ENCODE measurements at regions not wholly inside any gene's neighbourhood (a gene's known extent, or its start where the extent isn't known, plus 50 kb on each side); places are given as distances from the start of the nearest gene placed in this dataset.

GRCh38 chr16:64459402-64459801 lies 662.5 kb downstream of the CDH11 start:
- H3K9ac ChIP-seq (ENCODE audit: low read length), result no peak overlapping the region
- no peaks in the 10 kb centered on the region for H4K20me1 ChIP-seq (ENCODE audit: insufficient read depth, low read depth, low read length)
- no peaks in the 10 kb centered on the region for H3K79me2 ChIP-seq (ENCODE audit: low read length)
- no peak overlapping the region for H3K27ac ChIP-seq (ENCODE audit: low read length)
- H3K4me1 ChIP-seq (ENCODE audit: low read length), result peaks cover 15% of the 10 kb centered on the region
- H3K9me3 ChIP-seq (ENCODE audit: low read length), result no peaks in the 10 kb centered on the region
- H3K36me3 ChIP-seq (ENCODE audit: insufficient read depth, low read length), result no peaks in the 10 kb centered on the region
- no peak overlapping the region for H3K4me3 ChIP-seq (ENCODE audit: low read length)
- no peak for DNase-seq
- H3K4me2 ChIP-seq (ENCODE audit: low read depth, low read length, poor library complexity, severe bottlenecking), result no peak overlapping the region
- no peaks in the 10 kb centered on the region for H3K9me2 ChIP-seq (replicated peaks; ENCODE audit: insufficient read depth, low read length)
- H3K27me3 ChIP-seq (ENCODE audit: low read length), result no peaks in the 10 kb centered on the region
- H2AFZ ChIP-seq (ENCODE audit: low read length), result no peak overlapping the region

GRCh38 chr16:64455275-64455674 lies 666.6 kb downstream of the CDH11 start:
- H3K9me2 ChIP-seq (replicated peaks; ENCODE audit: insufficient read depth, low read length), result no peaks in the 10 kb centered on the region
- peaks cover 43% of the 10 kb centered on the region for H3K4me1 ChIP-seq (ENCODE audit: low read length)
- H3K9ac ChIP-seq (ENCODE audit: low read length), result no peak overlapping the region
- no peaks in the 10 kb centered on the region for H3K36me3 ChIP-seq (ENCODE audit: insufficient read depth, low read length)
- peak overlapping the region; percentile 63; the same call in 1 of the 2 replicates for H2AFZ ChIP-seq (ENCODE audit: low read length)
- no peaks in the 10 kb centered on the region for H3K9me3 ChIP-seq (ENCODE audit: low read length)
- peak overlapping the region; percentile 66 for H3K27ac ChIP-seq (ENCODE audit: low read length)
- no peaks in the 10 kb centered on the region for H3K79me2 ChIP-seq (ENCODE audit: low read length)
- H3K27me3 ChIP-seq (ENCODE audit: low read length), result no peaks in the 10 kb centered on the region
- no peaks in the 10 kb centered on the region for H4K20me1 ChIP-seq (ENCODE audit: insufficient read depth, low read depth, low read length)
- peak; percentile 77 for DNase-seq
- H3K4me2 ChIP-seq (ENCODE audit: low read depth, low read length, poor library complexity, severe bottlenecking), result peak overlapping the region; percentile 23
- no peak overlapping the region for H3K4me3 ChIP-seq (ENCODE audit: low read length)

- Histone ChIP-seq H3K4me3 (ENCODE audit: low read length) (no peak overlapping the region), H4K20me1 (ENCODE audit: insufficient read depth, low read depth, low read length) (no peaks in the 10 kb centered on the region), H3K4me1 (ENCODE audit: low read length) (peaks cover 46% of the 10 kb centered on the region), H3K9me3 (ENCODE audit: low read length) (no peaks in the 10 kb centered on the region), H3K4me2 (ENCODE audit: low read depth, low read length, poor library complexity, severe bottlenecking) (peak overlapping the region; percentile 22), H3K9ac (ENCODE audit: low read length) (peak overlapping the region; percentile 15; the same call in 1 of the 2 replicates), H2AFZ (ENCODE audit: low read length) (peak overlapping the region; percentile 86), H3K27ac (ENCODE audit: low read length) (peak overlapping the region; percentile 66), H3K9me2 (replicated peaks; ENCODE audit: insufficient read depth, low read length) (no peaks in the 10 kb centered on the region), H3K36me3 (ENCODE audit: insufficient read depth, low read length) (no peaks in the 10 kb centered on the region), H3K79me2 (ENCODE audit: low read length) (no peaks in the 10 kb centered on the region), H3K27me3 (ENCODE audit: low read length) (no peaks in the 10 kb centered on the region)
- no peak for DNase-seq
Observed at GRCh38 chr16:64453646-64454045, 668.2 kb downstream of the CDH11 start.

GRCh38 chr16:64452446-64452845 lies 669.4 kb downstream of the CDH11 start:
- Histone ChIP-seq H3K79me2 (ENCODE audit: low read length) (no peaks in the 10 kb centered on the region), H3K36me3 (ENCODE audit: insufficient read depth, low read length) (no peaks in the 10 kb centered on the region), H3K9me2 (replicated peaks; ENCODE audit: insufficient read depth, low read length) (no peaks in the 10 kb centered on the region), H3K4me1 (ENCODE audit: low read length) (peaks cover 51% of the 10 kb centered on the region), H3K9me3 (ENCODE audit: low read length) (no peaks in the 10 kb centered on the region), H3K9ac (ENCODE audit: low read length) (no peak overlapping the region), H2AFZ (ENCODE audit: low read length) (no peak overlapping the region), H3K4me3 (ENCODE audit: low read length) (no peak overlapping the region), H4K20me1 (ENCODE audit: insufficient read depth, low read depth, low read length) (no peaks in the 10 kb centered on the region), H3K4me2 (ENCODE audit: low read depth, low read length, poor library complexity, severe bottlenecking) (no peak overlapping the region), H3K27ac (ENCODE audit: low read length) (0 out of 2 replicates have a peak overlapping the region, but pooled peaks have one; percentile 16), H3K27me3 (ENCODE audit: low read length) (no peaks in the 10 kb centered on the region)
- no peak for DNase-seq

GRCh38 chr16:64450177-64450576 lies 671.7 kb downstream of the CDH11 start:
- H2AFZ ChIP-seq (ENCODE audit: low read length), result peak overlapping the region; percentile 51
- peaks cover 65% of the 10 kb centered on the region for H3K4me1 ChIP-seq (ENCODE audit: low read length)
- H3K27ac ChIP-seq (ENCODE audit: low read length), result no peak overlapping the region
- no peaks in the 10 kb centered on the region for H3K9me2 ChIP-seq (replicated peaks; ENCODE audit: insufficient read depth, low read length)
- H4K20me1 ChIP-seq (ENCODE audit: insufficient read depth, low read depth, low read length), result no peaks in the 10 kb centered on the region
- H3K4me3 ChIP-seq (ENCODE audit: low read length), result no peak overlapping the region
- H3K9ac ChIP-seq (ENCODE audit: low read length), result no peak overlapping the region
- no peaks in the 10 kb centered on the region for H3K36me3 ChIP-seq (ENCODE audit: insufficient read depth, low read length)
- DNase-seq, result no peak
- no peak overlapping the region for H3K4me2 ChIP-seq (ENCODE audit: low read depth, low read length, poor library complexity, severe bottlenecking)
- no peaks in the 10 kb centered on the region for H3K79me2 ChIP-seq (ENCODE audit: low read length)
- no peaks in the 10 kb centered on the region for H3K9me3 ChIP-seq (ENCODE audit: low read length)
- no peaks in the 10 kb centered on the region for H3K27me3 ChIP-seq (ENCODE audit: low read length)

- no peak overlapping the region for H3K9ac ChIP-seq (ENCODE audit: low read length)
- peaks cover 65% of the 10 kb centered on the region for H3K4me1 ChIP-seq (ENCODE audit: low read length)
- no peaks in the 10 kb centered on the region for H3K27me3 ChIP-seq (ENCODE audit: low read length)
- H3K9me2 ChIP-seq (replicated peaks; ENCODE audit: insufficient read depth, low read length), result no peaks in the 10 kb centered on the region
- H3K27ac ChIP-seq (ENCODE audit: low read length), result no peak overlapping the region
- peak overlapping the region; percentile 51; the same call in 1 of the 2 replicates for H2AFZ ChIP-seq (ENCODE audit: low read length)
- no peaks in the 10 kb centered on the region for H3K9me3 ChIP-seq (ENCODE audit: low read length)
- no peaks in the 10 kb centered on the region for H3K79me2 ChIP-seq (ENCODE audit: low read length)
- H3K4me3 ChIP-seq (ENCODE audit: low read length), result no peak overlapping the region
- no peak for DNase-seq
- no peaks in the 10 kb centered on the region for H4K20me1 ChIP-seq (ENCODE audit: insufficient read depth, low read depth, low read length)
- H3K36me3 ChIP-seq (ENCODE audit: insufficient read depth, low read length), result no peaks in the 10 kb centered on the region
- no peak overlapping the region for H3K4me2 ChIP-seq (ENCODE audit: low read depth, low read length, poor library complexity, severe bottlenecking)
Observed at GRCh38 chr16:64449506-64449905, 672.4 kb downstream of the CDH11 start.

GRCh38 chr16:64445649-64446048 lies 676.2 kb downstream of the CDH11 start:
- Histone ChIP-seq H3K9me2 (replicated peaks; ENCODE audit: insufficient read depth, low read length) (no peaks in the 10 kb centered on the region), H3K4me1 (ENCODE audit: low read length) (peaks cover 45% of the 10 kb centered on the region), H3K36me3 (ENCODE audit: insufficient read depth, low read length) (no peaks in the 10 kb centered on the region), H4K20me1 (ENCODE audit: insufficient read depth, low read depth, low read length) (no peaks in the 10 kb centered on the region), H3K4me3 (ENCODE audit: low read length) (no peak overlapping the region), H3K9ac (ENCODE audit: low read length) (peak overlapping the region; percentile 15; the same call in 1 of the 2 replicates), H3K9me3 (ENCODE audit: low read length) (no peaks in the 10 kb centered on the region), H2AFZ (ENCODE audit: low read length) (peak overlapping the region; percentile 38), H3K79me2 (ENCODE audit: low read length) (no peaks in the 10 kb centered on the region), H3K27me3 (ENCODE audit: low read length) (no peaks in the 10 kb centered on the region), H3K4me2 (ENCODE audit: low read depth, low read length, poor library complexity, severe bottlenecking) (peak overlapping the region; percentile 41), H3K27ac (ENCODE audit: low read length) (peak overlapping the region; percentile 73)
- DNase-seq, result peak; percentile 62

- H2AFZ ChIP-seq (ENCODE audit: low read length), result peak overlapping the region; percentile 38
- no peaks in the 10 kb centered on the region for H3K36me3 ChIP-seq (ENCODE audit: insufficient read depth, low read length)
- peak overlapping the region; percentile 52 for H3K27ac ChIP-seq (ENCODE audit: low read length)
- DNase-seq, result no peak
- H3K9ac ChIP-seq (ENCODE audit: low read length), result peak overlapping the region; percentile 15; the same call in 1 of the 2 replicates
- no peaks in the 10 kb centered on the region for H3K27me3 ChIP-seq (ENCODE audit: low read length)
- no peak overlapping the region for H3K4me3 ChIP-seq (ENCODE audit: low read length)
- H3K79me2 ChIP-seq (ENCODE audit: low read length), result no peaks in the 10 kb centered on the region
- peak overlapping the region; percentile 41 for H3K4me2 ChIP-seq (ENCODE audit: low read depth, low read length, poor library complexity, severe bottlenecking)
- no peaks in the 10 kb centered on the region for H3K9me2 ChIP-seq (replicated peaks; ENCODE audit: insufficient read depth, low read length)
- H3K4me1 ChIP-seq (ENCODE audit: low read length), result peaks cover 45% of the 10 kb centered on the region
- no peaks in the 10 kb centered on the region for H3K9me3 ChIP-seq (ENCODE audit: low read length)
- H4K20me1 ChIP-seq (ENCODE audit: insufficient read depth, low read depth, low read length), result no peaks in the 10 kb centered on the region
Observed at GRCh38 chr16:64445245-64445644, 676.6 kb downstream of the CDH11 start.

Data from Karpas-422 (cell line).